ENCODE measurements at regions not wholly inside any gene's neighbourhood (a gene's known extent, or its start where the extent isn't known, plus 50 kb on each side); places are given as distances from the start of the nearest gene placed in this dataset.

DNA sequence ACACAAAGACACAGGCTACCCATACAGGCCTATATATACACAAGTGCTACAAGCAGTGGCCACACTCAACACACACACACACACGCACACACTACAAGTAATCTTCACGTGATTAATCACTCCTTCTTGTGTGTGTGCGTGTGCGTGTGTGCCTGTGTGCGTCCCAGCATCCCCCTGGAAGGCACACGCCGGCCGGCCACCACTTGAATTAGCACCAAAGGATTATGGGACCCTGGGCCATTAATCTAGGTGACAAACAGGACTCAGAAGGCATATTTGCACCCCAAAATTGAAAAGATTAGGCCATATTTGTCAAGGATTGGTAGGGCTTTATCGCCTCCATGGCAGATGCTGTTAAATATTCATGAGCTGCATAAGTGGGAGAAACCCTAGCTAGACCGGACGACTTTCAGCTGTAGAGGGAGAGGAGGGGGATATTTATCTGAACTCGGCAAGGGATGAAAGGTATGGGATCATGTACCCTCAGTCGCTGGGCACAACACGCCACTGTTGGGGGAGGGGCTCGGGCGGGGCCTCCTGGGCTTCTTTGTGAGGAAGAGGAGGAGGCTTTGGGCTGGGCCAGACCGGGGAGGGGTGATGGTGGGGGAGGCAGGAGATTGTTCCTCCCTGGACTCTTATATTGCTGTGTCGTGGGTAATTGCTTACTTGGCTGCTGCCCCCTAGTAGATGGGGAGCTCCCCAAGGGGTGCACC is 89.6 kb upstream of the LHX5 start:
- Histone ChIP-seq H3K36me3 (no peaks in the 10 kb centered on the region), H3K9me3 (no peaks in the 10 kb centered on the region), H3K4me3 (no peak overlapping the region), H3K27me3 (peaks cover 0 to 77% (median 0%) of the 10 kb centered on the region in 4 donors), H3K4me1 (no peaks in the 10 kb centered on the region), H3K27ac (no peak overlapping the region)
- no peak for TF ChIP-seq POLR2A (IDR thresholded peaks at IDR 0.05)
- TF ChIP-seq CTCF (IDR thresholded peaks at IDR 0.05) = no peak
- intact Hi-C loops (cut with DNase I) = no loop called here
- no peak for DNase-seq
- 54 to 64% methylated on average over 12 to 18 of the region's 18 CpGs for WGBS, 2 donors

DNA sequence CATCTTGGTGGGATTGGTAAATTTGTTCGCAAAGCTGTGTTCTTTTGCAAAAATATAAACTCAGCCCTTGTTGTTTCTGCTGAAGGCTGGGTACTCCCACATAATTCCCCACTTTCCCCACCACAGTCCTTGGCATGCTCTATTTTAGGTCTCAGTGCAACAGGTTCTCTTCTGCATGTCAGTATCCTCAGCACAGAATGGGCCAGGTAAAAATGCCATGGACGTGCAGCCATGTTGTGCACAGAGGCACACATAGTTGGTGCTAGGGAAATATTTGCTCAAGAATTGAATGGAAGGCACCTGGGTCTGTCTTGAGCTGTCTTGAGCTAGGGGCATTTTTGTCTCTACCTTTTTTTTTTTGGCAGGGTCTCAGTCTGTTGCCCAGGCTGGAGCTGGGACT is 87.8 kb upstream of the LHX5 start:
- Histone ChIP-seq H3K27me3 (peaks cover 0 to 70% (median 0%) of the 10 kb centered on the region in 4 donors), H3K36me3 (no peaks in the 10 kb centered on the region), H3K4me1 (no peaks in the 10 kb centered on the region), H3K4me3 (no peak overlapping the region), H3K27ac (no peak overlapping the region), H3K9me3 (no peaks in the 10 kb centered on the region)
- no peak for DNase-seq
- 76 to 81% methylated on average over 2 of the region's 2 CpGs for WGBS, 2 donors
- intact Hi-C loops (cut with DNase I) = no loop called here
- no peak for TF ChIP-seq CTCF (IDR thresholded peaks at IDR 0.05)
- no peak for TF ChIP-seq POLR2A (IDR thresholded peaks at IDR 0.05)

GRCh38 chr12:113555226-113555625 is 83.6 kb upstream of the LHX5 start:
- H3K27me3 ChIP-seq = peaks cover 0 to 51% (median 0%) of the 10 kb centered on the region in 4 donors
- intact Hi-C loops (cut with DNase I) = no loop called here
- H3K4me1 ChIP-seq = no peaks in the 10 kb centered on the region
- no peak overlapping the region for H3K4me3 ChIP-seq
- no peak overlapping the region for H3K27ac ChIP-seq
- TF ChIP-seq POLR2A (IDR thresholded peaks at IDR 0.05) = no peak
- no peak for TF ChIP-seq CTCF (IDR thresholded peaks at IDR 0.05)
- WGBS, 2 donors = 77 to 78% methylated on average over 7 of the region's 7 CpGs
- DNase-seq = no peak
- no peaks in the 10 kb centered on the region for H3K36me3 ChIP-seq
- H3K9me3 ChIP-seq = no peaks in the 10 kb centered on the region

- Histone ChIP-seq H3K4me1 (no peaks in the 10 kb centered on the region), H3K36me3 (no peaks in the 10 kb centered on the region), H3K27me3 (peaks cover 0 to 52% (median 0%) of the 10 kb centered on the region in 4 donors), H3K4me3 (no peak overlapping the region), H3K27ac (no peak overlapping the region), H3K9me3 (no peaks in the 10 kb centered on the region)
- no peak for DNase-seq
- intact Hi-C loops (cut with DNase I) = no loop called here
- WGBS, 2 donors = 48 to 81% methylated on average over 3 to 7 of the region's 8 CpGs
- TF ChIP-seq CTCF (IDR thresholded peaks at IDR 0.05) (no peak), POLR2A (IDR thresholded peaks at IDR 0.05) (no peak)
Measured at GRCh38 chr12:113552760-113553159, 81.1 kb upstream of the LHX5 start.

DNA sequence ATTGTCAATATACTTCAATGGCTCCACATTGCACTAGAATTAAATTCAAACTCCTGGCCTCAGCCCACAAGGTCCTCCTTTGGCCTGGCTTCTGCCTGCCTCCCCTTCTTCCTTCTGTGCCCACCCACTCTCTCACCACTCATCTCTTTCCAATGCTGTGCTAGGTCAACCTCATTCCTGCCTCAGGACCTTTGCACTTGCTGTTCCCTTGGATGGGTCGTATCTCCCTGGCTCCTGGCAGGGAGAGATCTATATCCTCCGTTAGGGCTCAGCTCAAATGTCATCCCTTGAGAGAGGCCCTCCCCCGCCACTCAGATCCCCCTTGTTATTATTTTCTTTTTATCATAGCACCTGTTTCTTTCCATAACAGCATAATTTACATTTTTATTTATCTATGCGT is 79.9 kb upstream of the LHX5 start:
- Histone ChIP-seq H3K27me3 (peaks cover 0 to 52% (median 0%) of the 10 kb centered on the region in 4 donors), H3K27ac (no peak overlapping the region), H3K9me3 (no peaks in the 10 kb centered on the region), H3K4me3 (no peak overlapping the region), H3K36me3 (no peaks in the 10 kb centered on the region), H3K4me1 (no peaks in the 10 kb centered on the region)
- no peak for DNase-seq
- WGBS, 2 donors = 79 to 86% methylated on average over 4 of the region's 4 CpGs
- intact Hi-C loops (cut with DNase I) = no loop called here
- TF ChIP-seq POLR2A (IDR thresholded peaks at IDR 0.05) (no peak), CTCF (IDR thresholded peaks at IDR 0.05) (no peak)
